GM12865 (cell line): ENCODE measurements at regions not wholly inside any gene's neighbourhood (a gene's known extent, or its start where the extent isn't known, plus 50 kb on each side); places are given as distances from the start of the nearest gene placed in this dataset.

Source experiments
- DNase-seq: peaks from one replicate; pipeline ENCODE4 v3.0.0; 2010; ENCODE audit warnings: low read depth
- H3K4me3 ChIP-seq: 2 replicates; pipeline ENCODE4 v1.5.1; 2011; ENCODE audit warnings: mild to moderate bottlenecking, low read depth, low read length, control low read depth
- TF ChIP-seq, protein P1 (sequence below): IDR thresholded peaks from 2 replicates; pipeline ENCODE4 v1.5.1; 2011; ENCODE audit warnings: low read length, control low read depth, low read depth, inconsistent platforms; ENCODE audit not compliant: insufficient read depth; ENCODE audit errors: missing control alignments

DNA sequence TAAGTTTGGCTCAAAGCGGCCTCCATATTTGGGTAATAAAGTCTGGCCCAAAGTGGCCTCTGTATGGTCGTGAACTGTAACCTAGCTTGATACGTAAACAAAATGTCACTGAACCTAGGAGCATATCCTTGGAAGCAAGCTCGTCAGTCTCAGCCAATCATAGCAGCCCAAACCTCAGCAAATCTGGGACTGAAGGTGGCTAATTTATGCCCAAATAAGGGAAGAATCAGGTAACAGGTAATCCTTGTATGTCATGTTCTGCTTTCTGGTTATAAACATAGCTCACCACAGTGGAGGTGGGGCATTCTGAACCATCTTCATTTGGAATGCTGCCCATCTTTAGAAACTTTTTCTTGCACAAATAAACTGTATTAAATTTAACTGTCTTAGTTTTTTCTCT, 281.1 kb downstream of the TTLL7 start:
- TF ChIP-seq, protein P1, sequence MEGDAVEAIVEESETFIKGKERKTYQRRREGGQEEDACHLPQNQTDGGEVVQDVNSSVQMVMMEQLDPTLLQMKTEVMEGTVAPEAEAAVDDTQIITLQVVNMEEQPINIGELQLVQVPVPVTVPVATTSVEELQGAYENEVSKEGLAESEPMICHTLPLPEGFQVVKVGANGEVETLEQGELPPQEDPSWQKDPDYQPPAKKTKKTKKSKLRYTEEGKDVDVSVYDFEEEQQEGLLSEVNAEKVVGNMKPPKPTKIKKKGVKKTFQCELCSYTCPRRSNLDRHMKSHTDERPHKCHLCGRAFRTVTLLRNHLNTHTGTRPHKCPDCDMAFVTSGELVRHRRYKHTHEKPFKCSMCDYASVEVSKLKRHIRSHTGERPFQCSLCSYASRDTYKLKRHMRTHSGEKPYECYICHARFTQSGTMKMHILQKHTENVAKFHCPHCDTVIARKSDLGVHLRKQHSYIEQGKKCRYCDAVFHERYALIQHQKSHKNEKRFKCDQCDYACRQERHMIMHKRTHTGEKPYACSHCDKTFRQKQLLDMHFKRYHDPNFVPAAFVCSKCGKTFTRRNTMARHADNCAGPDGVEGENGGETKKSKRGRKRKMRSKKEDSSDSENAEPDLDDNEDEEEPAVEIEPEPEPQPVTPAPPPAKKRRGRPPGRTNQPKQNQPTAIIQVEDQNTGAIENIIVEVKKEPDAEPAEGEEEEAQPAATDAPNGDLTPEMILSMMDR = no peak
- DNase-seq = peak; percentile 5
- H3K4me3 ChIP-seq = no peak overlapping the region

- TF ChIP-seq, protein P1 = no peak
- no peak overlapping the region for H3K4me3 ChIP-seq
- DNase-seq = no peak
Observed at GRCh38 chr1:83716641-83717040, 282.3 kb downstream of the TTLL7 start.

- no peak overlapping the region for H3K4me3 ChIP-seq
- DNase-seq = no peak
- TF ChIP-seq, protein P1 = no peak
Observed at GRCh38 chr1:83715550-83715949, 283.4 kb downstream of the TTLL7 start.

- no peak overlapping the region for H3K4me3 ChIP-seq
- no peak for DNase-seq
- TF ChIP-seq, protein P1 = no peak
Observed at GRCh38 chr1:83709662-83710061, 289.3 kb downstream of the TTLL7 start.

GRCh38 chr1:83706354-83706938, 292.5 kb downstream of the TTLL7 start:
- no peak for DNase-seq
- TF ChIP-seq, protein P1 = no peak
- no peak overlapping the region for H3K4me3 ChIP-seq

- TF ChIP-seq, protein P1 = no peak
- no peak for DNase-seq
- no peak overlapping the region for H3K4me3 ChIP-seq
Observed at GRCh38 chr1:83705091-83705490, 293.8 kb downstream of the TTLL7 start.

GRCh38 chr1:83704350-83704749, 294.6 kb downstream of the TTLL7 start:
- no peak for DNase-seq
- TF ChIP-seq, protein P1 = no peak
- no peak overlapping the region for H3K4me3 ChIP-seq
